NB4 (cell line): ENCODE measurements at regions not wholly inside any gene's neighbourhood (a gene's known extent, or its start where the extent isn't known, plus 50 kb on each side); places are given as distances from the start of the nearest gene placed in this dataset.
"Not testable (repeated sequence)": the region's sequence is repeated elsewhere in the genome, so short reads cannot be mapped to it uniquely, and the experiment has no call there.

Experiments used
- CTCF ChIP-seq: IDR thresholded peaks from one replicate; pipeline ENCODE4 v1.5.1; 2012; ENCODE audit warnings: low read depth, low read length
- MYC ChIP-seq: IDR thresholded peaks from 2 replicates; pipeline ENCODE4 v1.6.1; 2011; ENCODE audit warnings: low read depth, low read length
- POLR2A ChIP-seq: IDR thresholded peaks from 2 replicates; pipeline ENCODE4 v1.6.1; 2011; ENCODE audit warnings: mild to moderate bottlenecking; ENCODE audit not compliant: insufficient read length; ENCODE audit errors: extremely low read depth
- TF ChIP-seq, protein P1 (sequence below): IDR thresholded peaks from 2 replicates; pipeline ENCODE4 v1.6.1; 2011; ENCODE audit warnings: low read depth, low read length

- TF ChIP-seq CTCF, POLR2A, MYC: not testable (repeated sequence)
- TF ChIP-seq, protein P1, sequence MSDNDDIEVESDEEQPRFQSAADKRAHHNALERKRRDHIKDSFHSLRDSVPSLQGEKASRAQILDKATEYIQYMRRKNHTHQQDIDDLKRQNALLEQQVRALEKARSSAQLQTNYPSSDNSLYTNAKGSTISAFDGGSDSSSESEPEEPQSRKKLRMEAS = not testable (repeated sequence)
Measured at GRCh38 chr13:24567593-24567992, 55.0 kb upstream of the PARP4 start.
